H9 (cell line): ENCODE measurements at regions not wholly inside any gene's neighbourhood (a gene's known extent, or its start where the extent isn't known, plus 50 kb on each side); places are given as distances from the start of the nearest gene placed in this dataset.

Source experiments
- DNase-seq: peaks from one replicate; pipeline ENCODE4 v3.0.0-alpha.2; 2017
- H2AFZ ChIP-seq: one replicate; pipeline ENCODE4 v1.6.1; 2013; ENCODE audit warnings: mild to moderate bottlenecking, low read length, control low read depth, moderate library complexity
- H2AK5ac ChIP-seq: 2 replicates; pipeline ENCODE4 v1.6.1; 2013; ENCODE audit warnings: low read length, control low read depth, mixed read lengths; ENCODE audit not compliant: insufficient read length
- H2BK120ac ChIP-seq: one replicate; pipeline ENCODE4 v1.6.1; 2013; ENCODE audit warnings: low read depth, mild to moderate bottlenecking, low read length, control low read depth, inconsistent platforms; ENCODE audit not compliant: poor library complexity, severe bottlenecking
- H2BK12ac ChIP-seq: 2 replicates; pipeline ENCODE4 v1.6.1; 2013; ENCODE audit warnings: low read length, control low read depth, mixed read lengths, low read depth; ENCODE audit not compliant: insufficient read length
- H2BK15ac ChIP-seq: 2 replicates; pipeline ENCODE4 v1.6.1; 2013; ENCODE audit warnings: low read depth, low read length, control low read depth
- H2BK20ac ChIP-seq: one replicate; pipeline ENCODE4 v1.6.1; 2013; ENCODE audit warnings: low read depth, mild to moderate bottlenecking, low read length, control low read depth, inconsistent platforms; ENCODE audit not compliant: poor library complexity, severe bottlenecking
- H2BK5ac ChIP-seq: 2 replicates; pipeline ENCODE4 v1.6.1; 2013; ENCODE audit warnings: low read length, control low read depth, mixed read lengths; ENCODE audit not compliant: insufficient read length
- H3K14ac ChIP-seq: 2 replicates; pipeline ENCODE4 v1.6.1; 2013; ENCODE audit warnings: low read length, control low read depth; ENCODE audit not compliant: insufficient read depth
- H3K18ac ChIP-seq: 2 replicates; pipeline ENCODE4 v1.6.1; 2013; ENCODE audit warnings: low read depth, mild to moderate bottlenecking, mixed read lengths, low read length, control low read depth; ENCODE audit not compliant: insufficient read length
- H3K23ac ChIP-seq: 2 replicates; pipeline ENCODE4 v1.6.1; 2013; ENCODE audit warnings: low read length, control low read depth, mixed read lengths, low read depth; ENCODE audit not compliant: insufficient read length
- H3K23me2 ChIP-seq: 2 replicates; pipeline ENCODE4 v1.6.1; 2013; ENCODE audit warnings: low read depth, mild to moderate bottlenecking, mixed read lengths, low read length, control low read depth; ENCODE audit not compliant: insufficient read length, poor library complexity, severe bottlenecking
- H3K27ac ChIP-seq: 2 replicates; pipeline ENCODE4 v1.5.1; 2013; ENCODE audit warnings: low read length, control low read depth, mixed read lengths, low read depth; ENCODE audit not compliant: insufficient read length
- H3K27me3 ChIP-seq: 2 replicates; pipeline ENCODE4 v1.6.1; 2013; ENCODE audit warnings: low read length, control low read depth, inconsistent platforms; ENCODE audit not compliant: insufficient read depth
- H3K4ac ChIP-seq: 2 replicates; pipeline ENCODE4 v1.6.1; 2013; ENCODE audit warnings: low read depth, mild to moderate bottlenecking, control low read depth, inconsistent platforms, low read length, moderate library complexity
- H3K4me1 ChIP-seq: 2 replicates; pipeline ENCODE4 v1.6.1; 2013; ENCODE audit warnings: low read length, control low read depth, inconsistent platforms; ENCODE audit not compliant: insufficient read depth
- H3K4me2 ChIP-seq: 2 replicates; pipeline ENCODE4 v1.6.1; 2013; ENCODE audit warnings: low read length, control low read depth, mixed read lengths; ENCODE audit not compliant: insufficient read length, insufficient read depth
- H3K56ac ChIP-seq: 2 replicates; pipeline ENCODE4 v1.6.1; 2013; ENCODE audit warnings: low read depth, mild to moderate bottlenecking, mixed read lengths, low read length, control low read depth; ENCODE audit not compliant: insufficient read length
- H3K79me1 ChIP-seq: 2 replicates; pipeline ENCODE4 v1.6.1; 2013; ENCODE audit warnings: low read depth, mild to moderate bottlenecking, moderate library complexity, low read length, control low read depth, inconsistent platforms; ENCODE audit not compliant: insufficient read depth, poor library complexity, severe bottlenecking
- H3K79me2 ChIP-seq: 2 replicates; pipeline ENCODE4 v1.6.1; 2013; ENCODE audit warnings: low read length, control low read depth, inconsistent platforms; ENCODE audit not compliant: insufficient read depth
- H3K9ac ChIP-seq: 2 replicates; pipeline ENCODE4 v1.6.1; 2013; ENCODE audit warnings: low read length, control low read depth, mixed read lengths; ENCODE audit not compliant: insufficient read length; ENCODE audit errors: extremely low read depth
- H3K9me3 ChIP-seq: one replicate; pipeline ENCODE4 v1.6.1; 2013; ENCODE audit warnings: low read depth, low read length, inconsistent platforms; ENCODE audit not compliant: control insufficient read depth
- H3T11ph ChIP-seq: one replicate; pipeline ENCODE4 v1.6.1; 2013; ENCODE audit warnings: mild to moderate bottlenecking, low read length, control low read depth, inconsistent platforms
- H4K20me1 ChIP-seq: one replicate; pipeline ENCODE4 v1.6.1; 2013; ENCODE audit not compliant: control insufficient read depth, insufficient read length, insufficient read depth
- H4K5ac ChIP-seq: 2 replicates; pipeline ENCODE4 v1.6.1; 2013; ENCODE audit warnings: low read depth, mild to moderate bottlenecking, mixed read lengths, low read length, control low read depth; ENCODE audit not compliant: insufficient read length
- H4K8ac ChIP-seq: replicated peaks from 2 replicates; pipeline ENCODE4 v1.6.1; 2013; ENCODE audit warnings: low read length, control low read depth, mixed read lengths, low read depth; ENCODE audit not compliant: insufficient read length
- H4K91ac ChIP-seq: 2 replicates; pipeline ENCODE4 v1.6.1; 2013; ENCODE audit warnings: low read depth, mild to moderate bottlenecking, moderate library complexity, mixed read lengths, low read length, control low read depth; ENCODE audit not compliant: insufficient read length
- H3K27ac Mint-ChIP-seq, 3 experiments: 2 replicates in 2 of 3; 3 replicates in 1 of 3; pipeline ENCODE4 v1.8.0; 2020 to 2021; ENCODE audit warnings: mixed read lengths in 3 of 3, mild to moderate bottlenecking in 1 of 3, moderate library complexity in 1 of 3
- H3K27me3 Mint-ChIP-seq: 2 replicates; pipeline ENCODE4 v1.8.0; 2021; ENCODE audit warnings: low read depth, mild to moderate bottlenecking, moderate library complexity, mixed read lengths
- H3K36me3 Mint-ChIP-seq, 3 experiments: 2 replicates in 2 of 3; 3 replicates in 1 of 3; pipeline ENCODE4 v1.8.0; 2020 to 2021; ENCODE audit warnings: low read depth in 3 of 3, mixed read lengths in 3 of 3; ENCODE audit not compliant: insufficient read depth in 1 of 3
- H3K4me1 Mint-ChIP-seq, 2 experiments: 2 replicates each; pipeline ENCODE4 v1.8.0; 2020; ENCODE audit warnings: mixed read lengths in 2 of 2
- H3K4me3 Mint-ChIP-seq, 2 experiments: 2 replicates in 1 of 2; 3 replicates in 1 of 2; pipeline ENCODE4 v1.8.0; 2020 to 2021; ENCODE audit warnings: mild to moderate bottlenecking in 2 of 2, mixed read lengths in 2 of 2, moderate library complexity in 1 of 2
- H3K9me3 Mint-ChIP-seq, 2 experiments: 2 replicates in 1 of 2; 3 replicates in 1 of 2; pipeline ENCODE4 v1.8.0; 2020; ENCODE audit warnings: mild to moderate bottlenecking in 2 of 2, mixed read lengths in 2 of 2, moderate library complexity in 1 of 2
- CTCF ChIP-seq: fragments of 200-600 bp; sonication (generic); conservative IDR thresholded peaks from 3 replicates; pipeline ENCODE4 v1.8.0; 2021; ENCODE audit warnings: antibody characterized with exemption, mild to moderate bottlenecking
- WGBS: extraction: QIAGEN DNeasy Blood & Tissue Kit; methylation state at CpG from one replicate; pipeline ENCODE4 v1.1.7; 2013; ENCODE audit warnings: missing lambda C conversion rate, low lambda C conversion rate, mixed read lengths; ENCODE audit not compliant: insufficient read length; ENCODE audit errors: extremely low coverage; 5-methylcytosine and 5-hydroxymethylcytosine counted together

DNA sequence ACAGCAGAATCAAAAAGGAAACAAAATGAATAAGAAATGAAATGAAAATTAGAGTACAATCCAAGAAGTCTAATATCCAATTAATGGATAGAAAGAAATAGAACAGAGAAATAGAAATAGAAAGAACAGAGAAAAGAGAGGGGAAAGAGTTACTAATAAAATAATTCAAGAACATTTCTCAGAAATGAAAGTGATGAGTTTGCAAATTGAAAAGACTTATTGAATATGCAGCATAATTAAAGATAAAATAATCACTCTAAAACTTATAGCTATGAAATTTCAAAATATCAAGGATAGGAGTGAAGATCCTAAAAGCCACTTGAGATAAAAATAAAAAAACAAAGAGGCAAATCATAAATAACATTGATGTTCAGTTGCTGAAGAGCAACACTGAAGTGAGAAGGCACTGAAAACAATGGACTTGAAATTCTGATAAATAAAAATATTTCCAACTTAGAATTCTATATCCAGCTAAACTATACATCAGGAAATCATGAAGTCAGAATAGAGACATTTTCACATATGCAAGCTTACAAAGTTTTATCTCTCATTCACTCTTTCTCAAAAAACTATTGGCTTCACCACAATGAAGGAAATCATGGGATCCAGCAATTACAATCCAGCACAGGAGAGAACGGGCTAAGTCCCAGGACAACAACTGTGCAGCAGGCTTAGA is 155.9 kb upstream of the SPATS2L start:
- H4K20me1 ChIP-seq, result no peaks in the 10 kb centered on the region
- Mint-ChIP-seq H3K4me3 (no peak overlapping the region), H3K9me3 (peaks cover 32 to 35% of the 10 kb centered on the region in 2 experiments), H3K27me3 (peaks cover 6% of the 10 kb centered on the region), H3K36me3 (peaks cover 19 to 31% (median 31%) of the 10 kb centered on the region in 3 experiments), H3K27ac (no peak overlapping the region), H3K4me1 (peaks cover 0 to 4% of the 10 kb centered on the region in 2 experiments; a peak in 2 of 4 replicates)
- no peak overlapping the region for H3K56ac ChIP-seq
- no peak overlapping the region for H2BK12ac ChIP-seq
- no peak overlapping the region for H3K9ac ChIP-seq
- no CpG with 5 or more reads among the region's 1 CpG for WGBS
- no peak overlapping the region for H4K8ac ChIP-seq
- no peak overlapping the region for H2BK15ac ChIP-seq
- H3K23me2 ChIP-seq, result no peaks in the 10 kb centered on the region
- no peak overlapping the region for H3K4ac ChIP-seq
- no peak for DNase-seq
- no peak overlapping the region for H3K27ac ChIP-seq
- H3K79me2 ChIP-seq, result no peaks in the 10 kb centered on the region
- peaks cover 24% of the 10 kb centered on the region for H3K9me3 ChIP-seq
- H4K91ac ChIP-seq, result no peak overlapping the region
- no peak overlapping the region for H3T11ph ChIP-seq
- no peak overlapping the region for H3K4me2 ChIP-seq
- H4K5ac ChIP-seq, result no peak overlapping the region
- no peak overlapping the region for H3K14ac ChIP-seq
- no peak overlapping the region for H2BK5ac ChIP-seq
- no peaks in the 10 kb centered on the region for H3K79me1 ChIP-seq
- no peak overlapping the region for H2BK120ac ChIP-seq
- H3K27me3 ChIP-seq, result no peaks in the 10 kb centered on the region
- H3K4me1 ChIP-seq, result no peaks in the 10 kb centered on the region
- H3K23ac ChIP-seq, result no peak overlapping the region
- no peak for TF ChIP-seq CTCF
- no peak overlapping the region for H3K18ac ChIP-seq
- H2BK20ac ChIP-seq, result no peak overlapping the region
- H2AK5ac ChIP-seq, result no peak overlapping the region
- no peak overlapping the region for H2AFZ ChIP-seq
